Midbrain (tissue), 1 donor: ENCODE measurements at regions not wholly inside any gene's neighbourhood (a gene's known extent, or its start where the extent isn't known, plus 50 kb on each side); places are given as distances from the start of the nearest gene placed in this dataset.
A peak's percentile ranks its signal among the peaks of the same experiment; 100 is the strongest.
"Not testable (repeated sequence)": the region's sequence is repeated elsewhere in the genome, so short reads cannot be mapped to it uniquely, and the experiment has no call there.

Source experiments
- DNase-seq: peaks from one replicate; lab custom pipeline; 2025; lab: John Stamatoyannopoulos, UW

- no peak for DNase-seq
Observed at GRCh38 chr13:39803156-39803555, 147.7 kb downstream of the COG6 start.

- DNase-seq: no peak
Observed at GRCh38 chr13:39803851-39804250, 148.4 kb downstream of the COG6 start.

- no peak for DNase-seq
Observed at GRCh38 chr13:39804332-39805210, 149.1 kb downstream of the COG6 start.

GRCh38 chr13:39809466-39809865, 154.0 kb downstream of the COG6 start:
- DNase-seq: no peak

GRCh38 chr13:39810091-39810877, 154.8 kb downstream of the COG6 start:
- no peak for DNase-seq

- no peak for DNase-seq
Observed at GRCh38 chr13:39811051-39811450, 155.6 kb downstream of the COG6 start.

GRCh38 chr13:39811696-39812095, 156.2 kb downstream of the COG6 start:
- no peak for DNase-seq

GRCh38 chr13:39815345-39816111, 160.1 kb downstream of the COG6 start:
- DNase-seq: no peak

GRCh38 chr13:39816936-39817335, 161.5 kb downstream of the COG6 start:
- no peak for DNase-seq

GRCh38 chr13:39818953-39819352, 163.5 kb downstream of the COG6 start:
- no peak for DNase-seq

GRCh38 chr13:39820606-39821005, 165.1 kb downstream of the COG6 start:
- no peak for DNase-seq

- DNase-seq: no peak
Observed at GRCh38 chr13:39821977-39822376, 166.5 kb downstream of the COG6 start.

GRCh38 chr13:39822437-39822836, 167.0 kb downstream of the COG6 start:
- no peak for DNase-seq

GRCh38 chr13:39823063-39823713, 167.7 kb downstream of the COG6 start:
- DNase-seq: no peak

GRCh38 chr13:39825886-39826285, 170.4 kb downstream of the COG6 start:
- DNase-seq: no peak

- peak; percentile 2 for DNase-seq
Observed at GRCh38 chr13:39835253-39835652, 179.8 kb downstream of the COG6 start.

GRCh38 chr13:39836038-39836437, 180.6 kb downstream of the COG6 start:
- no peak for DNase-seq

- not testable (repeated sequence) for DNase-seq
Observed at GRCh38 chr13:39837866-39838265, 182.4 kb downstream of the COG6 start.

- DNase-seq: no peak
Observed at GRCh38 chr13:39840201-39840600, 184.7 kb downstream of the COG6 start.

- no peak for DNase-seq
Observed at GRCh38 chr13:39847336-39847735, 191.9 kb downstream of the COG6 start.

- no peak for DNase-seq
Observed at GRCh38 chr13:39855236-39855635, 199.8 kb downstream of the COG6 start.

GRCh38 chr13:39856714-39857113, 201.3 kb downstream of the COG6 start:
- no peak for DNase-seq
